Mucosa of descending colon (tissue), 3 donors: ENCODE measurements at regions not wholly inside any gene's neighbourhood (a gene's known extent, or its start where the extent isn't known, plus 50 kb on each side); places are given as distances from the start of the nearest gene placed in this dataset.

ENCODE experiments used
- ATAC-seq: fragments of 200-7000 bp; cut with Tn5 transposase; one replicate; pipeline ENCODE4 v1.9.1; 2020; ENCODE audit warnings: mild to moderate bottlenecking, moderate library complexity
- DNase-seq, 3 donors: peaks; one replicate each; pipeline ENCODE4 v3.0.0-alpha.2; 2020
- H3K36me3 ChIP-seq: fragments of 200-600 bp; one replicate; pipeline ENCODE4 v1.8.0; 2021; ENCODE audit warnings: low read depth, mild to moderate bottlenecking
- H3K4me1 ChIP-seq: fragments of 200-600 bp; one replicate; pipeline ENCODE4 v1.8.0; 2021; ENCODE audit warnings: low read depth, mild to moderate bottlenecking
- H3K4me3 ChIP-seq: fragments of 200-600 bp; one replicate; pipeline ENCODE4 v1.8.0; 2021; ENCODE audit warnings: mild to moderate bottlenecking
- H3K9me3 ChIP-seq: fragments of 200-600 bp; one replicate; pipeline ENCODE4 v1.8.0; 2021; ENCODE audit warnings: mild to moderate bottlenecking
- intact Hi-C, 2 donors: fragments of 100-400 bp; cut with DNase I in 1 of 2; cut with micrococcal nuclease in 1 of 2; formaldehyde crosslinking; loops; one replicate each; pipeline versions ENCODE4 v1.11.0 to v1.11.1; 2022; cut with DNase I, micrococcal nuclease
- TF ChIP-seq, protein P1 (sequence below): fragments of 200-600 bp; IDR thresholded peaks from one replicate; pipeline ENCODE4 v1.8.0; 2022; ENCODE audit warnings: antibody characterized with exemption, mild to moderate bottlenecking
- donor health status: DM: no; HTN: no; CAD: no; lungs with moderate emphysema.
- donor health status: DM: no; HTN: no; CAD: no.
- donor health status: DM: no; HTN: yes; CAD: no.

DNA sequence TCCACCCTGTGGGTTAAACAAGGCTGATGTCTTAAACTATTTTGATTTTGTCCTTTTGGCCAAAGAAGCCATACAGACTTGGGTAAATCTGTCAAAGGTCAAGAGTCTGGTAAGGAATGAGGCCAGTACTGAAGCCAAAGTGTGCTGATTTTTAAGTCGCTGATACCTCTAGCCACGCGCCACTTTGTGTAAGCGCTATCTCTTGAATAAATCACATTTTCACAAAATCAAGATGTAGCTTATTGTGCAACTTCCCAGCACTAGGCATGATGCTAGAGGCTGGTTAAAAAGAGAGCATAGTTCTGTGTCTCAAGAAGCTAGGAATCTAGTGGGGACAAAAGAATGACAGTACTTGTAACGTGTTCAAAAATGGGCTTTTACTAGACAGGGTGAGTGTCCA, 510.6 kb upstream of the RAB6C start:
- no peaks in the 10 kb centered on the region for H3K36me3 ChIP-seq
- no peak overlapping the region for H3K4me3 ChIP-seq
- TF ChIP-seq, protein P1, sequence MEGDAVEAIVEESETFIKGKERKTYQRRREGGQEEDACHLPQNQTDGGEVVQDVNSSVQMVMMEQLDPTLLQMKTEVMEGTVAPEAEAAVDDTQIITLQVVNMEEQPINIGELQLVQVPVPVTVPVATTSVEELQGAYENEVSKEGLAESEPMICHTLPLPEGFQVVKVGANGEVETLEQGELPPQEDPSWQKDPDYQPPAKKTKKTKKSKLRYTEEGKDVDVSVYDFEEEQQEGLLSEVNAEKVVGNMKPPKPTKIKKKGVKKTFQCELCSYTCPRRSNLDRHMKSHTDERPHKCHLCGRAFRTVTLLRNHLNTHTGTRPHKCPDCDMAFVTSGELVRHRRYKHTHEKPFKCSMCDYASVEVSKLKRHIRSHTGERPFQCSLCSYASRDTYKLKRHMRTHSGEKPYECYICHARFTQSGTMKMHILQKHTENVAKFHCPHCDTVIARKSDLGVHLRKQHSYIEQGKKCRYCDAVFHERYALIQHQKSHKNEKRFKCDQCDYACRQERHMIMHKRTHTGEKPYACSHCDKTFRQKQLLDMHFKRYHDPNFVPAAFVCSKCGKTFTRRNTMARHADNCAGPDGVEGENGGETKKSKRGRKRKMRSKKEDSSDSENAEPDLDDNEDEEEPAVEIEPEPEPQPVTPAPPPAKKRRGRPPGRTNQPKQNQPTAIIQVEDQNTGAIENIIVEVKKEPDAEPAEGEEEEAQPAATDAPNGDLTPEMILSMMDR = no peak
- ATAC-seq = no peak
- H3K9me3 ChIP-seq = no peaks in the 10 kb centered on the region
- no peak for DNase-seq
- intact Hi-C loops = no loop called here
- no peaks in the 10 kb centered on the region for H3K4me1 ChIP-seq

DNA sequence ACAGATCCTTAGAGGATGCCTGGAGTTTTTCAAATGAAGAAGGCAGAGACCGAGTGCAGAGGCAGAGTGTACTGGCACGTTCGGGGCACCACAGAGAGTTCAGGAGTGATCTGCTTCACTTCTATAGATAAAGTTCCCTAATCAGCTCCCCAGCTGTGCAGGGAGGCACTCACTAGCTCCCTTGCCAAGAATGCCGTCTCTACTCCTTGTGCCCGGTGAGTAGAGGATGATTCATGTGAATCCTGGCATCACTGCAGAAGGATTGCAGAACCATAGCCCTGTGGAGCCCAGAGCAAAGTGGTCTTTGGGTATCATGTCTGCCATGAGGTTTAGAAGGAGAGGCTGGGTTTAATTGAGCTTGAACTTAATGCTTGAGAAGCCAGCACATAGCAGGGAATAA, 510.1 kb upstream of the RAB6C start:
- ATAC-seq (no peak), DNase-seq (no peak)
- intact Hi-C loops = no loop called here
- H3K36me3 ChIP-seq = no peaks in the 10 kb centered on the region
- H3K9me3 ChIP-seq = no peaks in the 10 kb centered on the region
- H3K4me3 ChIP-seq = no peak overlapping the region
- no peaks in the 10 kb centered on the region for H3K4me1 ChIP-seq
- TF ChIP-seq, protein P1 = no peak

DNA sequence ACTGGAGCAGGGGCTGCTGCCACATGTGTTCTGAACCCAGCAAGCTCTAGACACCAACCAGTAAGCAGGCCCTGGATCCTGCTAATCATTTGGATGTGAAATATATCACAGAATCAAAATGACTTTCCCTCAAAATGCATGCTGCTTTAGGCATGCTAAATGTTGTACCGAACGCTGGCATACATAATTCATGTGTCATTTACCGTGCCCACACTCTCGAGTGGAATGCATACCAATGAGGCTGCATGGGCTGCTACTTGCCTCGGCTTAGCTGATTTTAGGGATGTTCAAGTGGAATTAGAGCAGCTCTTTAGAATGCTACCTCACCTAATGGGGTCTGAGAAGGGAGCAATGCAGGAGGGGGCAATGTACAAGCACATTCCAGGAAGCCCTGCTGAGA, 509.6 kb upstream of the RAB6C start:
- no peak for ATAC-seq
- no peak overlapping the region for H3K4me3 ChIP-seq
- no peaks in the 10 kb centered on the region for H3K36me3 ChIP-seq
- intact Hi-C loops = no loop called here
- no peaks in the 10 kb centered on the region for H3K4me1 ChIP-seq
- no peaks in the 10 kb centered on the region for H3K9me3 ChIP-seq
- no peak for DNase-seq
- TF ChIP-seq, protein P1 = no peak

DNA sequence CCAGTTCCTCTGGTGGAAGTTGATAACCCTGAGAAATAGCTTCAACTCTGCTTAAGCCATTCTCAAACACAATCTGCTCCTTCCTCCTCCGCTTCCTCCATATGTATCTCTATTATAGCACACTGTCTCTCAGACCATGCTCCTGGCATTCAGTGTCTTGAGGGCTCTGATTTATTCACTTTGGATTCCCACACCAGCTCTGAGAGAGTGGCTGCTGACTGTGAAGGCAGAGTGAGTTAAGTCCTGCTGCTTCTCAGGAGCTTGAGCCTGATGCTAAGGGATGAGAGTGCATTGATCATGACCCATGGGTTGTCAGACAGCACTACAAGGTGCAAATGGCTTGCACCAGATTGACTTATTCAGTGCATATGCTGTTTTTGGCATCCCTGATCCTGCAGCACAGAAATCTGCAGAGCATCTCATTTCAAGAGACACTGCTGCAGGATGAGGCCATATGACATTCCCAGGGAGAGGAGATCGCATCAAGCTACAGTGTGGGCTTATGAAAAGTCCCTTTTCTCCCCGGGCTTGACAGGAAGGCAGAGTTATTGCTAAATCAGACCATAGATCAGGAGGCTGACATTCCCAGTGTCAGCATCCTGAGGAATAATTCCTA, 500.5 kb upstream of the RAB6C start:
- Histone ChIP-seq H3K9me3 (no peaks in the 10 kb centered on the region), H3K36me3 (no peaks in the 10 kb centered on the region), H3K4me1 (no peaks in the 10 kb centered on the region), H3K4me3 (no peak overlapping the region)
- no peak for ATAC-seq
- no peak for DNase-seq
- intact Hi-C loops = no loop called here
- TF ChIP-seq, protein P1 = no peak

DNA sequence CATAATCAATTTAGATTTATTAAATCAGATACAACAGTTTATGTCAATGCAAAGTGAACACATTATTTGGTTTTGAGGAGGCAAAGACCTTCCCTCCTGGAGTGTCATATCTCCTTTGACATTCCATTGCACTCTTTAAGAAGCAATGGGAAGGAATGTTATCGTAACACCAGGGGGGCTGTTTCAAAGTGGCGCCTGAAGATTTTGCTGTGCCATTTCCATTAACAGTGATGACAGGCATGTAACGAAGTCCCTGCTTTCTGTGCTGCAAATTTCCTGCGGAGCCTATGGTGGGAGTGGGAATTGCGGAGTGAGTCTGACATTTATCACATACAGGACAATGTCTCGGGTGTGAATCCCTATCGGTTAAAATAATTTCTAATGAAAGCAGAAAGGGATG, 499.6 kb upstream of the RAB6C start:
- Histone ChIP-seq H3K4me1 (no peaks in the 10 kb centered on the region), H3K4me3 (no peak overlapping the region), H3K36me3 (no peaks in the 10 kb centered on the region), H3K9me3 (no peaks in the 10 kb centered on the region)
- DNase-seq (no peak), ATAC-seq (no peak)
- TF ChIP-seq, protein P1 = no peak
- intact Hi-C loops = no loop called here

DNA sequence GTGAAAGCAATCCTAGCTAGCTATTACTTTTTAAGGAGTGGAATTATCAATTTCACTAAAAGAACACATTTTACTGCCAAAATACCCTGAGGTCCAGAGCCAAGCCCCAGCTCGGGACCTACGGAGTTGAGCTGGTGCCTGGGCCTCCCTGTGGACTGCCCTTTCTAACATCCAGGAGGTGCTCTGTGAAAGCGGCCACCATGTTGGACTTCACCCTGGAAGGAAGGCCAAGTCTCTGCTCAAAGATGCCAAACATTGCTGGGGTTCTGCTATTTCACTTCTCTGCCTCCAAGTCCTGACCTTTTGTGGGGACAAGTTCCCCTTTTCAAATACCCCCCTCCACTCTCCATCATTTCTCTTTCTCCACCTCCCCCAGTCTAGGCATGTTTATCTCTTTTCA, 498.7 kb upstream of the RAB6C start:
- Histone ChIP-seq H3K36me3 (no peaks in the 10 kb centered on the region), H3K4me1 (no peaks in the 10 kb centered on the region), H3K9me3 (no peaks in the 10 kb centered on the region), H3K4me3 (no peak overlapping the region)
- DNase-seq (no peak), ATAC-seq (no peak)
- TF ChIP-seq, protein P1 = no peak
- intact Hi-C loops = no loop called here
